IMR-90 (cell line): ENCODE measurements at regions not wholly inside any gene's neighbourhood (a gene's known extent, or its start where the extent isn't known, plus 50 kb on each side); places are given as distances from the start of the nearest gene placed in this dataset.

Experiments
- ATAC-seq: fragments of 200-7000 bp; cut with Tn5 transposase; 2 replicates; pipeline ENCODE4 v1.9.1; 2020; ENCODE audit warnings: low read depth, mild to moderate bottlenecking, moderate library complexity
- BruUV-seq: library from RNA; stranded (reverse); fragments of 400-500 nt; replicated peaks from 2 replicates; lab custom pipeline; 2021; lab: Mats Ljungman, UMichigan
- CTCF ChIA-PET: fragments of 300-600 bp; formaldehyde crosslinking; extraction: SDS; loops from one replicate; lab custom pipeline; 2021; ENCODE audit warnings: antibody characterized with exemption; lab: Yijun Ruan, JAX
- POLR2A ChIA-PET: fragments of 300-600 bp; sonication (Branson Sonifier 250); formaldehyde crosslinking; loops from one replicate; lab custom pipeline; 2022; ENCODE audit warnings: antibody characterized with exemption; ENCODE audit not compliant: unreplicated experiment; lab: Charles Lee
- DNase-seq: peaks from one replicate; pipeline ENCODE4 v3.0.0; 2013
- H2AFZ ChIP-seq: replicated peaks from 2 replicates; pipeline ENCODE3; 2013; ENCODE audit warnings: low read length, mild to moderate bottlenecking; ENCODE audit not compliant: poor library complexity
- H2AK5ac ChIP-seq: 2 replicates; pipeline ENCODE4 v1.6.1; 2013; ENCODE audit warnings: low read depth, low read length, inconsistent platforms
- H2AK9ac ChIP-seq: replicated peaks from 2 replicates; pipeline ENCODE3; 2013; ENCODE audit warnings: mild to moderate bottlenecking, low read depth, low read length, moderate library complexity; ENCODE audit not compliant: poor library complexity
- H2BK120ac ChIP-seq: 2 replicates; pipeline ENCODE4 v1.6.1; 2013; ENCODE audit warnings: low read depth, low read length, inconsistent platforms
- H2BK15ac ChIP-seq: 3 replicates; pipeline ENCODE4 v1.6.1; 2013; ENCODE audit warnings: low read depth, low read length, inconsistent platforms
- H2BK20ac ChIP-seq: 2 replicates; pipeline ENCODE4 v1.6.1; 2013; ENCODE audit warnings: low read depth, mild to moderate bottlenecking, inconsistent platforms, low read length, moderate library complexity
- H2BK5ac ChIP-seq: 2 replicates; pipeline ENCODE4 v1.6.1; 2013; ENCODE audit warnings: mild to moderate bottlenecking, low read depth, low read length, inconsistent platforms; ENCODE audit not compliant: poor library complexity, severe bottlenecking
- H3K14ac ChIP-seq: replicated peaks from 2 replicates; pipeline ENCODE4 v1.6.1; 2013; ENCODE audit warnings: low read depth, low read length, inconsistent platforms
- H3K18ac ChIP-seq: 2 replicates; pipeline ENCODE4 v1.6.1; 2013; ENCODE audit warnings: low read depth, low read length, control low read depth
- H3K23ac ChIP-seq: 2 replicates; pipeline ENCODE4 v1.6.1; 2013; ENCODE audit warnings: low read depth, low read length, inconsistent platforms
- H3K27ac ChIP-seq: 2 replicates; pipeline ENCODE4 v1.5.1; 2013; ENCODE audit warnings: mild to moderate bottlenecking, control low read depth, low read length; ENCODE audit not compliant: insufficient read depth
- H3K27me3 ChIP-seq: 2 replicates; pipeline ENCODE4 v1.6.1; 2013; ENCODE audit warnings: low read length; ENCODE audit not compliant: control insufficient read depth, insufficient read depth
- H3K36me3 ChIP-seq: 2 replicates; pipeline ENCODE4 v1.6.1; 2013; ENCODE audit warnings: low read length, mixed read lengths; ENCODE audit not compliant: control insufficient read depth, insufficient read depth
- H3K4ac ChIP-seq: 2 replicates; pipeline ENCODE4 v1.6.1; 2013; ENCODE audit warnings: low read depth, low read length, inconsistent platforms
- H3K4me1 ChIP-seq: 2 replicates; pipeline ENCODE4 v1.6.1; 2013; ENCODE audit warnings: low read length, mixed read lengths; ENCODE audit not compliant: control insufficient read depth, insufficient read depth
- H3K4me2 ChIP-seq: 2 replicates; pipeline ENCODE4 v1.6.1; 2013; ENCODE audit warnings: low read depth, mild to moderate bottlenecking, control low read depth, low read length, moderate library complexity
- H3K4me3 ChIP-seq: 2 replicates; pipeline ENCODE4 v1.5.1; 2013; ENCODE audit warnings: low read depth, mild to moderate bottlenecking, control low read depth, low read length, moderate library complexity; ENCODE audit not compliant: insufficient read depth
- H3K56ac ChIP-seq: 2 replicates; pipeline ENCODE4 v1.6.1; 2013; ENCODE audit warnings: low read length, inconsistent platforms; ENCODE audit not compliant: insufficient read depth; ENCODE audit errors: extremely low read depth
- H3K79me1 ChIP-seq, 2 experiments: 2 replicates each; pipeline ENCODE4 v1.6.1; 2013; ENCODE audit warnings: low read length in 2 of 2, inconsistent platforms in 1 of 2, low read depth in 1 of 2
- H3K9ac ChIP-seq: 2 replicates; pipeline ENCODE4 v1.6.1; 2013; ENCODE audit warnings: low read depth, low read length, control low read depth
- H3K9me1 ChIP-seq: 2 replicates; pipeline ENCODE4 v1.6.1; 2013; ENCODE audit warnings: low read length, inconsistent platforms; ENCODE audit not compliant: insufficient read depth
- H3K9me3 ChIP-seq: 2 replicates; pipeline ENCODE4 v1.6.1; 2013; ENCODE audit warnings: low read length; ENCODE audit not compliant: control insufficient read depth, insufficient read depth
- H4K20me1 ChIP-seq: 2 replicates; pipeline ENCODE4 v1.6.1; 2013; ENCODE audit warnings: low read length, inconsistent platforms; ENCODE audit not compliant: insufficient read depth
- H4K5ac ChIP-seq: 2 replicates; pipeline ENCODE4 v1.6.1; 2013; ENCODE audit warnings: mild to moderate bottlenecking, low read depth, low read length, control low read depth
- H4K8ac ChIP-seq, 2 experiments: 2 replicates each; pipeline ENCODE4 v1.6.1; 2013; ENCODE audit warnings: low read depth in 2 of 2, low read length in 2 of 2, control low read depth in 1 of 2, inconsistent platforms in 1 of 2
- H4K91ac ChIP-seq: 2 replicates; pipeline ENCODE4 v1.6.1; 2013; ENCODE audit warnings: low read depth, low read length, inconsistent platforms; ENCODE audit not compliant: insufficient read depth
- BHLHE40 ChIP-seq: fragments of 150-350 bp; IDR thresholded peaks from 2 replicates; pipeline ENCODE4 v1.6.1; 2016; ENCODE audit warnings: mild to moderate bottlenecking, low read depth, low read length
- CEBPB ChIP-seq: IDR thresholded peaks from 2 replicates; pipeline ENCODE4 v1.6.1; 2012; ENCODE audit warnings: low read depth, low read length, improper control_type of control experiment
- CHD1 ChIP-seq: IDR thresholded peaks from 2 replicates; pipeline ENCODE4 v1.6.1; 2012; ENCODE audit warnings: low read depth, low read length, improper control_type of control experiment
- CTCF ChIP-seq: conservative IDR thresholded peaks from 2 replicates; pipeline ENCODE4 v1.5.1; 2012; ENCODE audit warnings: mild to moderate bottlenecking, low read depth, low read length, improper control_type of control experiment
- ELK1 ChIP-seq: fragments of 150-350 bp; IDR thresholded peaks from 2 replicates; pipeline ENCODE4 v1.6.1; 2016; ENCODE audit warnings: low read depth, mild to moderate bottlenecking, low read length, moderate library complexity, borderline replicate concordance
- FOS ChIP-seq: fragments of 150-350 bp; IDR thresholded peaks from 2 replicates; pipeline ENCODE4 v1.6.1; 2016; ENCODE audit warnings: low read depth, low read length
- MAFK ChIP-seq: IDR thresholded peaks from 2 replicates; pipeline ENCODE4 v1.6.1; 2012; ENCODE audit warnings: low read depth, low read length, improper control_type of control experiment
- MAZ ChIP-seq: IDR thresholded peaks from 2 replicates; pipeline ENCODE4 v1.6.1; 2012; ENCODE audit warnings: low read depth, mild to moderate bottlenecking, low read length, improper control_type of control experiment, moderate library complexity, borderline replicate concordance
- MXI1 ChIP-seq: IDR thresholded peaks from 2 replicates; pipeline ENCODE4 v1.6.1; 2012; ENCODE audit warnings: low read depth, mild to moderate bottlenecking, low read length, moderate library complexity, borderline replicate concordance
- NFE2L2 ChIP-seq: fragments of 150-350 bp; IDR thresholded peaks from 2 replicates; pipeline ENCODE4 v1.6.1; 2016; ENCODE audit warnings: low read depth, mild to moderate bottlenecking, low read length
- POLR2A ChIP-seq: IDR thresholded peaks from 2 replicates; pipeline ENCODE4 v1.6.1; 2012; ENCODE audit warnings: mild to moderate bottlenecking, low read depth, low read length
- RAD21 ChIP-seq: IDR thresholded peaks from 2 replicates; pipeline ENCODE4 v1.6.1; 2012; ENCODE audit warnings: low read length, improper control_type of control experiment
- RCOR1 ChIP-seq: IDR thresholded peaks from 2 replicates; pipeline ENCODE4 v1.6.1; 2012; ENCODE audit warnings: mild to moderate bottlenecking, low read length, improper control_type of control experiment; ENCODE audit not compliant: insufficient replicate concordance
- RFX5 ChIP-seq: IDR thresholded peaks from 2 replicates; pipeline ENCODE4 v1.8.0; 2012; ENCODE audit warnings: low read depth, mild to moderate bottlenecking, low read length, moderate library complexity
- SMC3 ChIP-seq: fragments of 150-350 bp; IDR thresholded peaks from 2 replicates; pipeline ENCODE4 v1.6.1; 2016; ENCODE audit warnings: low read depth, mild to moderate bottlenecking, antibody characterized with exemption, low read length, moderate library complexity
- USF2 ChIP-seq: fragments of 150-350 bp; IDR thresholded peaks from 2 replicates; pipeline ENCODE4 v1.6.1; 2017; ENCODE audit warnings: mild to moderate bottlenecking, antibody characterized with exemption, low read length, low read depth
- dilution Hi-C: fragments of 300-500 bp; cut with HindIII; formaldehyde crosslinking; loops from one replicate; pipeline ENCODE4 v1.14.3; 2018; ENCODE audit warnings: low sequenced_read_pairs; ENCODE audit not compliant: unreplicated experiment
- in situ Hi-C: fragments of 300-500 bp; cut with MboI; formaldehyde crosslinking; loops from 3 replicates; pipeline ENCODE4 v1.14.3; 2019; ENCODE audit warnings: low sequenced_read_pairs, inconsistent platforms, mixed read lengths
- intact Hi-C: fragments of 100-400 bp; cut with micrococcal nuclease; formaldehyde crosslinking; loops from 2 replicates; pipeline ENCODE4 v1.10.0; 2022

GRCh38 chr5:124370601-124371000, 375.8 kb downstream of the ZNF608 start:
- no peaks in the 10 kb centered on the region for H3K36me3 ChIP-seq
- ATAC-seq (no peak; the same call in 1 of the 2 replicates), DNase-seq (no peak)
- no peak overlapping the region for H3K4me2 ChIP-seq
- H3K9me1 ChIP-seq, result no peaks in the 10 kb centered on the region
- H4K91ac ChIP-seq, result no peak overlapping the region
- no peak overlapping the region for H3K4ac ChIP-seq
- no peak overlapping the region for H3K4me3 ChIP-seq
- intact Hi-C loops (no loop called here), dilution Hi-C loops (no loop called here), in situ Hi-C loops (no loop called here)
- no peak overlapping the region for H3K18ac ChIP-seq
- H3K23ac ChIP-seq, result no peak overlapping the region
- H4K20me1 ChIP-seq, result no peaks in the 10 kb centered on the region
- H3K14ac ChIP-seq, result no peak overlapping the region
- no peaks in the 10 kb centered on the region for H3K79me1 ChIP-seq
- no peaks in the 10 kb centered on the region; the same call in 1 of the 2 replicates for H3K4me1 ChIP-seq
- no peaks in the 10 kb centered on the region for H3K27me3 ChIP-seq
- no peak for TF ChIP-seq CEBPB
- no peak for TF ChIP-seq MAFK
- TF ChIP-seq MXI1, result no peak
- no peak for TF ChIP-seq RCOR1
- no peak for TF ChIP-seq RAD21
- TF ChIP-seq BHLHE40, result no peak
- TF ChIP-seq USF2, result no peak
- no peak for TF ChIP-seq CHD1
- TF ChIP-seq SMC3, result no peak
- no peak for TF ChIP-seq FOS
- no peak for TF ChIP-seq NFE2L2
- no peak for TF ChIP-seq CTCF
- no peak for TF ChIP-seq ELK1
- no peak for TF ChIP-seq MAZ
- TF ChIP-seq POLR2A, result no peak
- no peak for TF ChIP-seq RFX5
- no peak overlapping the region for H2BK120ac ChIP-seq
- H2AK5ac ChIP-seq, result no peak overlapping the region
- no TSS peak for BruUV-seq
- H3K9ac ChIP-seq, result no peak overlapping the region
- no peak overlapping the region for H2BK15ac ChIP-seq
- no peak overlapping the region for H4K8ac ChIP-seq
- no peak overlapping the region for H2AFZ ChIP-seq
- H3K27ac ChIP-seq, result no peak overlapping the region
- no peak overlapping the region for H3K56ac ChIP-seq
- no peak overlapping the region for H2AK9ac ChIP-seq
- no peak overlapping the region for H2BK5ac ChIP-seq
- H2BK20ac ChIP-seq, result no peak overlapping the region
- no peak overlapping the region for H4K5ac ChIP-seq
- POLR2A ChIA-PET, result no interaction called here
- CTCF ChIA-PET, result no interaction called here
- H3K9me3 ChIP-seq, result 0 out of 2 replicates have a peak, but pooled peaks cover 1% of the 10 kb centered on the region
